ENCODE measurements at regions not wholly inside any gene's neighbourhood (a gene's known extent, or its start where the extent isn't known, plus 50 kb on each side); places are given as distances from the start of the nearest gene placed in this dataset.
A peak's percentile ranks its signal among the peaks of the same experiment; 100 is the strongest.

DNA sequence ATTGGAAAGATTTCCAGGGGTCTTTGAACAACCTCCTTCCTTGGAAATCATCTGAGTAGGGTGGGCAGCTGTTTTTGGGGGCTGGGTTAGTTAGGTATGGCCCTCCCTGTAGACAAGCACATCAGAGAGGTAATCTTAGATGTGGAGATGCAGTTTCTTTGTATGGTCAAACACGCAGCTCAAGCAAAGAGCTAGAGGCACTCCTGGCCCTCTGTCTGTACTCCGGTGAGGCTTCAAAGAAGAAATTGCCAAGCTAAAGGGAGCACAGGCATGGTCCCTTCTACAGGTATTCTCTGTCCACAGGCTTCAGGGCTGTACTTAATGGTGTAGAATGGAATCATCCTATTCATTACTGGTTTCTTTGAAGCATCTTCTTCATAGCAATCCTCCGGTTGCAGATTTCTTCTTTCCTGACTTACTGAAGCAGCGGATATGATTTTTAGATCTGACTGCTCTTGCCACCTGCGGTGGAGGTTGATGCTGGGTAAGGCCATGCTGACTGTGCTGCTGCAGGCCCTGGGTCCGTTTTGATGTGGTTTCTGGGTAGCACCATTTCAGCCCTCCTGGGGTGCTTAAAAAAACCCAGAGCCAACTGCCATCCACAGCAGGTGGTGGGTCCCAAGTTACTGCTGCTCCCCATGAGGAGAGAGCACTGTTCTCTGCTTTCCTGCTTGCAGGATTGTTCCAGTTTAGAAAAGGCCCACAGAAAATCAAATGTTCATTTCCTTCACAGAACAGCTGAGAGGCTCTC lies 318.9 kb upstream of the GATB start:
- TF ChIP-seq, protein P1, sequence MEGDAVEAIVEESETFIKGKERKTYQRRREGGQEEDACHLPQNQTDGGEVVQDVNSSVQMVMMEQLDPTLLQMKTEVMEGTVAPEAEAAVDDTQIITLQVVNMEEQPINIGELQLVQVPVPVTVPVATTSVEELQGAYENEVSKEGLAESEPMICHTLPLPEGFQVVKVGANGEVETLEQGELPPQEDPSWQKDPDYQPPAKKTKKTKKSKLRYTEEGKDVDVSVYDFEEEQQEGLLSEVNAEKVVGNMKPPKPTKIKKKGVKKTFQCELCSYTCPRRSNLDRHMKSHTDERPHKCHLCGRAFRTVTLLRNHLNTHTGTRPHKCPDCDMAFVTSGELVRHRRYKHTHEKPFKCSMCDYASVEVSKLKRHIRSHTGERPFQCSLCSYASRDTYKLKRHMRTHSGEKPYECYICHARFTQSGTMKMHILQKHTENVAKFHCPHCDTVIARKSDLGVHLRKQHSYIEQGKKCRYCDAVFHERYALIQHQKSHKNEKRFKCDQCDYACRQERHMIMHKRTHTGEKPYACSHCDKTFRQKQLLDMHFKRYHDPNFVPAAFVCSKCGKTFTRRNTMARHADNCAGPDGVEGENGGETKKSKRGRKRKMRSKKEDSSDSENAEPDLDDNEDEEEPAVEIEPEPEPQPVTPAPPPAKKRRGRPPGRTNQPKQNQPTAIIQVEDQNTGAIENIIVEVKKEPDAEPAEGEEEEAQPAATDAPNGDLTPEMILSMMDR (IDR thresholded peaks at IDR 0.05): no peak
- intact Hi-C loops (cut with DNase I): no loop called here
- Histone ChIP-seq H3K27ac (no peak overlapping the region), H3K9me3 (no peaks in the 10 kb centered on the region), H3K36me3 (no peaks in the 10 kb centered on the region), H3K4me3 (no peak overlapping the region), H3K4me1 (no peaks in the 10 kb centered on the region), H3K27me3 (ENCODE audit: low read depth) (no peaks in the 10 kb centered on the region)
- ATAC-seq (peak in 1 of 2 donors; percentile 41), DNase-seq (no peak)

DNA sequence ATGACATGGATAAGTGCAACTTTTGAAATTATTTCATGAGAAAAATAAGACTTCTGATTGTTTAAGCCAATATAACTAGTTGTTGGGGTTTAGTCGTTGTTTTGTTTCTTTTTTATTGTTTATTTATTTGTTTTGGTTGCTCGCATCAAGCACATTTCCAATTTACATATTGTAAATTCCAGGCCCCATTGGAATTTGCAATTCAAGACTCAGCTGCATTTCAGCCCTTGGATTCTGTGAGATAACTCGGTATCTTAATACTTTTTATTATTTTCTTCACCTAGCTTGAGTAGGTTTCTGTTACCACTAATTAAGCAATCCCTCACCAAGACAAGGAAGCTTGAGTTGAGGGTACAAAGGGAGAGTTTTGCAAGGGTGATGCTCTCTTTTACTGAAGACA lies 318.3 kb upstream of the GATB start:
- no peak overlapping the region for H3K4me3 ChIP-seq
- no peaks in the 10 kb centered on the region for H3K9me3 ChIP-seq
- H3K36me3 ChIP-seq: no peaks in the 10 kb centered on the region
- no peak overlapping the region for H3K27ac ChIP-seq
- DNase-seq: no peak
- no peaks in the 10 kb centered on the region for H3K27me3 ChIP-seq (ENCODE audit: low read depth)
- no peak for ATAC-seq
- peaks cover under 1% of the 10 kb centered on the region for H3K4me1 ChIP-seq
- TF ChIP-seq, protein P1 (IDR thresholded peaks at IDR 0.05): no peak
- intact Hi-C loops (cut with DNase I): no loop called here

DNA sequence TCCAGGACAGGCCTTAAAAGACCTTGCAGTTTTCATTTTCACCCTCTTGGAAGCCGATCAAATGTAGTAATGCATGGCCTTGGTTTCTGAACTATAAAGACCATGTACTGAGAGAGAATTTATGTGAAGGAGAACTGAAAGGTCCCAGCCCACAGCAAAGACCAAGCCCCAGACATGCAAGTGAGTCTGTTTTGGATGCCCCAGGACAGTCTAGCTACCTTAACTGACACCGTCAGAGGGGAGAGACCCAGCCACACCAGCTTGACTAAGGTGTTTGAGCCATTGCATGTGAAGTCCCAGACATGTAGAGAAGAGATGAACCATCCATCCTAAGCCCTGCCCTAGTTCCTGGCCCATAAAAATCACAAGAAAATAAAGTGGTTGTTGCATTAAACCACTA lies 316.8 kb upstream of the GATB start:
- Histone ChIP-seq H3K27me3 (ENCODE audit: low read depth) (no peaks in the 10 kb centered on the region), H3K4me1 (peaks cover 11% of the 10 kb centered on the region), H3K36me3 (no peaks in the 10 kb centered on the region), H3K27ac (no peak overlapping the region), H3K9me3 (no peaks in the 10 kb centered on the region), H3K4me3 (no peak overlapping the region)
- intact Hi-C loops (cut with DNase I): no loop called here
- no peak for DNase-seq
- TF ChIP-seq, protein P1 (IDR thresholded peaks at IDR 0.05): no peak
- ATAC-seq: no peak

DNA sequence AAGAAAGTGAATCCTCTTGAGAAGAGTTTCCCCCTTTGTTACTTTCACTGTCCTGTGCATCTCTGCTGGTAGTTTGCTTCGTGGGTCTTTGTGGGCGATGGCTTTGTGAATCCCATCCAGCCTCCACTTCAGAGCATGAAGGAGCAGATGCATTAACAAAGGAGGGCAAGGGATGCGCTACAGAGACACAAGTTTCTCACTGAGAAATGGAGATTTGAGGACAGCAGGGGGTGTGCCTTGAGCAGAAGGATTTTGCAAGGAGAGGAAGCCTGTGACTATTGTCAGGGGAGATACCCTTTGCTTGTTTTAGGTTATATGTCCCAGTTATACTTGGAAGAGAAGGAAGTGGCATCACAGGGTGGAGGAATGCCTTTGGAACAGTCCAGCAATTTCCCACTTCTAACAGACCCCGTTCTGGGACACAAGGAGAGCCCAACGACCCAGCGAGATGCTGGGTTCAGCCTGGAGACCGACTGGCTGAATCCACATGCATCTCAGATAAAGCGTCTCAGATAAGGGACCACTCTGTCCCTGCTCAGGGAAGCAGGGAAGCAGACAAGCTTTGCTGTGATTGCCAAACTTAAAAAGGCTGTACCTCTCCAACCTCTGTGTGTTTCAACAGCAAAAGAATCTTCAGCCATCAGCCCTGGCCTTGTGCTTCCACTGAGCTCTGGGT lies 314.6 kb upstream of the GATB start:
- DNase-seq (no peak), ATAC-seq (no peak)
- Histone ChIP-seq H3K4me1 (peaks cover 11% of the 10 kb centered on the region), H3K27me3 (ENCODE audit: low read depth) (no peaks in the 10 kb centered on the region), H3K4me3 (no peak overlapping the region), H3K9me3 (no peaks in the 10 kb centered on the region), H3K27ac (no peak overlapping the region), H3K36me3 (no peaks in the 10 kb centered on the region)
- intact Hi-C loops (cut with DNase I): no loop called here
- TF ChIP-seq, protein P1 (IDR thresholded peaks at IDR 0.05): no peak

DNA sequence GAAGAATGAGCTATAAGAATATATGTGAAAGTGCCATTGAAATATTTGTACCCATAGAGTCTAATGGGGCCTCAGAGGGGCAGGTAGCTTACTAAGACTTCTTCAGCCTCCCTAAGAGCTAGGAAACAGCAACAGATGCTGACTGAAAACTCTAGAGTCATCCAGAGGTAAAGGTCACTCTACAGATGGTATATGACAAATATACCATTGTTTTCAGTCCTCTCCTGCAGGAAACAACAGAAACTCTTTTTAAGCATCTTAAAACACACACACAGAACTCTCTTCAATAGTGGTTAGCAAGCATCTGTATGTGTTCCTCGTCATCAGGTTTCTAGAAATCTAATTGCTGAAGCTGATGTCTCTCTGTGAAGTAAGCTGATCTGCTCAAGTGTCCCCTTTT lies 313.8 kb upstream of the GATB start:
- Histone ChIP-seq H3K27me3 (ENCODE audit: low read depth) (no peaks in the 10 kb centered on the region), H3K4me1 (peaks cover 11% of the 10 kb centered on the region), H3K4me3 (no peak overlapping the region), H3K27ac (no peak overlapping the region), H3K36me3 (no peaks in the 10 kb centered on the region), H3K9me3 (no peaks in the 10 kb centered on the region)
- no peak for DNase-seq
- intact Hi-C loops (cut with DNase I): no loop called here
- no peak for ATAC-seq
- TF ChIP-seq, protein P1 (IDR thresholded peaks at IDR 0.05): no peak
